HG02798 (cell line): ENCODE measurements at regions not wholly inside any gene's neighbourhood (a gene's known extent, or its start where the extent isn't known, plus 50 kb on each side); places are given as distances from the start of the nearest gene placed in this dataset.
"Not testable (repeated sequence)": the region's sequence is repeated elsewhere in the genome, so short reads cannot be mapped to it uniquely, and the experiment has no call there.

Experiments
- ATAC-seq: cut with Tn5 transposase; IDR thresholded peaks from one replicate; pipeline ENCODE4 v1.9.1; 2021; ENCODE audit warnings: mild to moderate bottlenecking; ENCODE audit not compliant: unreplicated experiment, poor library complexity

DNA sequence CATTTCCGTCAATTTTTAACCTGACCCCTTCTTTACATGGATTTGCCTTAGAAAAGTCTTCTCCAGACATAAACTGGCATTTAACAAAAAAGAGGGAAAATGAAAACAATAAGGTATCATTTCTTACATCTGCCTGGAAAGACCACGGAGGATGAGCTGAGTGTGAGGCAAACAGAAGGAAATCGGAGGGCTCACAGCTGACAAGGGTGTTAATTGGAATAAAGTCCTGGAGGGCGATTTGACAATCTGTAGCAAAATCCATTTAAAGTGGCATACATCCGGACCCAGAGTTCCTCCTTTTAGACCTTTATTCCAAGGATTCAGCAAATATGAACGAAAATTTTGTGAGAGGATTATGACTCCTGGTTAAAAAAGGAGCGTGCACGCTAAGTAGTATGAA is 179.7 kb upstream of the COPS8 start:
- no peak for ATAC-seq

DNA sequence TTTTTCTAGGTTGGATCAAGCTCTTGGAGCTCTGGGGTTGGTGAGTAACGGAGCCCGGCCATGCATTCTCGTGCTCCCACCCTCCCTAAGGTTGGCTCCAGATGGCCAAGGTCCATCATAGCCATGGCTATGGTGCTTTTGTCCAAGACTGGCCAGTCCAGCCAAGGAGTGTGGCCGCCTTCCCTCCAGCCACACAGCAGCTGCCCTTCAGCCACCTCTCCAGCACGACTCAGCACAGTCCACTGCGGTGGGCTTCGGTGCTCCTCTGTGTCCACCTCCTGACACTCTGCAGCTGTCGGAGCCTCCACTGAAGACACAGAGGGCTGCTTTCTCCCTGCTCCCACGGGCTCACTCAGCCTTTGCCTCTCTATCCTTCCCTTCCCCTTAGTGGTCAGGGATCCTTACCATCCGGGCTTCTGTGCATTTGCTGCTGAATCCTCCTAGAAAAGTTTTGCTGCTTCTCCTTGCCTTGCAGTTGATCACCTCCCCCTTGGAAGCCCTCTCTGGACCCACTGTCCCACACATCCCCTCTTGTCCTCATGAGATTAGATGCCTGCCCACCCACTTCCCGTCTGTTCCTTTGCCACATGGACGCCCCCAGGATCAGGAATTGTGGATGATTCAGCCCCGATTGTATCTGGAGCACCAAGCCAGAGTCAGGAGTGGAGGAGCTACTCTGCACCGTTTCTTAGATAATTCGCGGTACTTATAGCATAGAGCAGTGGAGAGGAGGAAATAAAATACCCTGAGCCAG is 177.1 kb upstream of the COPS8 start:
- no peak for ATAC-seq

DNA sequence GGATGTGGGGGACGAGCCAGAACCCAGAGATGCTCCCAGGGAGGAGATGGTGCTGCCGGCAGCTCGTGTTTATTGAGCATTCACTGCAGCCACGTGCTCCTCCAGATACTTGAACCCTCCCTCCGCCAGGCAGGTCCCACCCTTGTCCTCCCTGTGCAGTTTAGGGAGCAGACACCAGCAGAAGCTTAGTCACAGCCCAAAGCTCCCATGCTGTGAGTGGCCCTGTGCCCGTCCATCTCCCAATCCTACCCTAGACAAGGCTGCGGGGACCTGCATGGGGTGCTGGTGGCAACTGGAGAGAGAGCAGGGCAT is 176.5 kb upstream of the COPS8 start:
- ATAC-seq: no peak

DNA sequence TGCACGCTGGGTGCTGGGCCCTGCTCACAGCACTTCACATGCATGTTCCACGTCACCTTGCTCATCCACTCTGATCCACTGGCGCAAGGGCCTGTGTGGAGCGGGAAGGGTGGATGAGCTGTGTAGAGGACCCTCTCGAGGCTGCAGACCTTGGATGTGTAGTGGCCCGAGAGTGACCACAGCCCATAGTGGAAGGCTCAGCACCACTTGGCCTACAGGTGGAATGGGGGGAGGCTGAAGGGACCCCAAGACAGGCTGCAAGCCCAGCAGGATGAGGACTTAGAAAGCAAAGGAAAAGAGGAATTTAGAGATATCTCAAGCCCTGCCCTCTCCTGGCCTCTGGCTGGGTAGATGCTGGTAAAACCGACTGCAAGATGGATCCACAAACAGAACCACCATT is 175.9 kb upstream of the COPS8 start:
- no peak for ATAC-seq

DNA sequence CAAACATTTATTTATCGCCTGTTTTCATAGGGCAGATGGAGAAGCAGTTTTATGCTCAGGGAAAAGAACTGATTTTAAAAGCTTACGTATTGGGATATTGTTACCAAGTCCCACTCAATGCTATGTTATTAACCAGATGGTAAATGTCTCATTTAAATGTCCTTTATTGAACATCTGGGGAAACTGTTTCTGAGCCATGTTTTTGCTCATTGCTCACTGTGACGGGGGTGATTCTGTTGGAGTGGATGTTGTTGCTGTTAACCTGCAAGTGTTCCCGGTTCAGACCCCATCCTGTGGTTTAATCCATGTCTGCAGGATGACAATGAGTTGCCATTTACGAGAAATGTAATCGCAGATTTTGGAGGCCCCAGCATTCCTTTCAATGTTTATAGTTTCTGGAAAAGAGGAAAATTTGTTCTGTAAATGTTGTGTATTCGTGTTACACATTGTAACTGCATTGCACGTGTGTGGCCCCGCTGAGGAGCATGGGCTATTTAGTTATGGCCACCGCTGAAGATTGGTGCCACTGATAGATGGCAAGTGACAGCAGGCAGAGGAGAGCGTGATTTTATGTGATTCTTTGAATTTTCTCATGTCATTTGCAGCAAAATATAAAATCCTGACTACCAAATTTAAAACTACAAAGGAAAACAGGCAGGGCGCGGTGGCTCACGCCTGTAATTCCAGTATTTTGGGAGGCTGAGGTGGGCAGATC is 174.8 kb upstream of the COPS8 start:
- no peak for ATAC-seq

DNA sequence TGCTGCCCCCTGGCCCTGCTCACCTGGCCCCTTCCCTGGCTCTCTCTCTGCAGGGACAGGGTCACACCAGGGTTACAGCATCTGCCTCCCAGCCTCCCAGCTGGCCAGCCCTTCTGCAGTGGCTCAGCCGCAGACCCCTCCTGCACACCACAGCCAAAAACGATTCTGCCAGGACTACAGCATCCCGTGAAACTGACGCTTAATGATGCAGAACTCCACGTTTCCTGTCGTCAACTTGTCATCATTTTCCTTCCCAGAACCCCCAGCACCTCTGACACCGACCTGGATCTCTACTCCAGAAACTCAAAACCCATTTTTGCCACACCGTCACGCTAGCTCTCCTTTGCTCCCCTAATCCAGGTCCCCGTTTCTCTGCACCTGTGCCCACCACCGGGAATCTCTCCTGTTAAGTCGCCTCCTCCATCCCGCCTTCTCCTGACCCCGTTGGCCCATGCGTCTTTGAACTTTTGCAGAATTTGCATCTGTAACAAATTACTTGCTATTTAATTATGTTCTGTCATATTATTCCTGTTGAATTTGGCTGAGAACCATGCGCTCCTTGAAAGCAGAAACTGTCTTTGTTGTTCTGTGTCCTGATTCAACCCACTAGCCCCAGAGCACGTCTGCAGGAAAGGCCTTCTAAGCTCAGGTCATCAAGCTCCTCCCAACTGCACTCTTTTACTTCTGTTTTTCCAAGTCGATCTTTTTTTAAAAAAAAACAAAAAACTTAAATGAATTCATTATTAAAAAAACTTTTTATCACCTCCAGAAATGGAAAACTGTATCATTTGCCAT is 173.2 kb upstream of the COPS8 start:
- ATAC-seq: no peak

DNA sequence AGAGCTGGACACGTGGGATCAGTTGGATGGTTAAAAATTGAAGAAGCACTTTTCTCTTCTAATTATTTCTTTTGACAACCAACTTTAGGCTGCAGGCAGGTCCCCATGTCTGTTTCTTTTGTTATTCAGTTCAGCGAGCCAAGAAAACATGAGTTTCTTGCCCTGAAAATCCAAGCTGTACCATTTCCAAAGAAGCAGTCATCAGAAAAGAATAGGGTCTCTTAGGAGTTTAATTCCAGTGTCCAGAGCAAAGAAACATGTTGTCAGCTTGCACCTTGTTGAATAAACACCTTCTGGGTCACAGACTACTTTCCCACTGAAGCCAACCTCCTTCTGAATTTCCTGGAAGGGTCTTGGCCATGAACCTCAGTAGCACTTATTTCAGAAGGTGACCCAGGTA is 170.5 kb upstream of the COPS8 start:
- ATAC-seq: no peak

DNA sequence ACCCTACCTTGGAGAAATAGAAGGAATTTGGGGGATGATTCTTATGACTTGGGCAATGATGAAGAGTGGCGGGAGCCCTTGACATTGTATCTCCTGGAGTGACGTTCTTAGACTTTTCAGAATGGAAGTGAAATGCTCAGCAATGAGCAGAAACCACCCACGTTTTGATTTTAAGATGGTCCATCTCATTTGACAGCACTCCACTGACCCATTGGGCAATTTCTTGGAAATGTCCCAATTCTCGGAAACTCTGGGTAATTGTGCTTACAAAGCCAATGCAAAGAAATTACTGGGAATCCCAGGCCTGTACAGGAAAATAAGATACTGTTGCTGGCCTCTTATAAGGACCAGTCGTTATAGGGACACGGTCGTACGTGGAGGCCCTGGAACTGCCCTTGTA is 170.0 kb upstream of the COPS8 start:
- no peak for ATAC-seq

DNA sequence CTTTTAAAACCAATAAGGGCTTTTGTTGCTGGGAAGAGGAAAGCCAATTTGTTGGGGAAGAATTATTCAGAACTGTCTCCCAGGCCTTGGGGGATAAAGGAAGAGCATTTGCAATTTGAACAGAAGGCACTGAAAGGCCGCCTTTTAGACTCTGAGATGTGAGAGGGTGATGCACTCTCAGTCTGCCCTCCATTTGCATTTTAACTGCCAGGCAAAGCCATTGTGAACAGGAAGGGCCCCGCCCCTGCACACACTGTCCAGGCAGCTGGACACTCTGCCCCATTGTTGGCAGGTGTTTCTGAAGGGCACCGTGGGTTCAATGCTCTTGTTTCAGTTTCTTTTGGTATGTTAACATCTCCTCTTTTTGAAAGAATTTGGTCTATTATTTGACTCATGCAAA is 169.5 kb upstream of the COPS8 start:
- ATAC-seq: no peak

DNA sequence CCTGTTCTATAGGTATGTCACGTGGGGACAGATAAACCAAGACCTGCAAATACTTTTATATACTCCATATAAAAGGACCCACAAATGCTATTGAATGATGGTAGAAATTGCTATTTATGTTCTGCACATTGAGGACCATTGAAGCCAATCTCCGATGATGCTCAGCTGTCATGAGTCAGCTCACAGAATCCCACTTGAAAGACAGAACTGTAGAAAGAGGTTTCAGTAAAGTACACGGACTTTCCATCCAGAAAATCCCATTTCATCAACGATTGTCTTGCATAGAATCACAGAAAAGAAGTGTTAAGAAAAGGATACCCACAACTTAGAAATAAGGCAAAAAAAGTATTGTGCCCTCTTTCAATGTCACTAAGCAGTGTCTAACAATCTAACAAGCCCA is 169.0 kb upstream of the COPS8 start:
- ATAC-seq: no peak

DNA sequence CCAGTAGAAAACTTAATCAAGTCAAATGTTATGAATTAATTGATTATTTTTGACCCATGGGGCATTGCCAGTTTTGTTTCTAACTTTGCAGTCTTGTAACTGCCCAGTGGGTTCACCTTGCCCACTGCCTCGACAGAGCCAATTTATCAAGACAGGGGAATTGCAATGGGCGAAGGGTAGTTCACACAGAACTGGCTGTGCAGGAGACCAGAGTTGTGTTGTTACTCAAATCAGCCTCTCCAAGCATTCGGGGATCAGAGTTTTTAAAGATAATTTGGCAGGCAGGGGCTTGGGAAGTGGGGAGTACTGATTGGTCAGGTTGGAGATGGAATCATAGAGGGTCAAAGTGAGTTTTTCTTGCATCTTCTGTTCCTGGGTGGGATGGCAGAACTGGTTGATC is 168.5 kb upstream of the COPS8 start:
- ATAC-seq: no peak

DNA sequence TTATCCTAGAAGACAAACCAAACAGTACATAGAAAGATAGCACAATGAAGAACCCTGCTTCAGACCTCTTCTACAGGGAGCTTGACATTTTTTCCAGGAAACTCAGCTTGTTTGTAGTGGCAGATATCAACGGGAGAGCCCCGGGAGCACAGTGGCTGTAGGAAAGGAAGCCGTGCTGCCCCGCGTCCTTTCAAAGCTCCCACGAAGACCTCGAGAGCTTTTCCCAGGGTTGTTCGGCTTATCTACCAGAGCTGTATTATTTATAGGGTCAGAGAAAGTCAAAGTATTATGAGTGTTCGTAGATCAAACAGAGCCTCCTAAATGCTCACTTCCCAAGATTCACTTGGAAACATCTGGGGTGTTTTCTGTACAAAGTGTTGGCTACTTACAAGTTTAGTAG is 167.1 kb upstream of the COPS8 start:
- ATAC-seq: no peak

DNA sequence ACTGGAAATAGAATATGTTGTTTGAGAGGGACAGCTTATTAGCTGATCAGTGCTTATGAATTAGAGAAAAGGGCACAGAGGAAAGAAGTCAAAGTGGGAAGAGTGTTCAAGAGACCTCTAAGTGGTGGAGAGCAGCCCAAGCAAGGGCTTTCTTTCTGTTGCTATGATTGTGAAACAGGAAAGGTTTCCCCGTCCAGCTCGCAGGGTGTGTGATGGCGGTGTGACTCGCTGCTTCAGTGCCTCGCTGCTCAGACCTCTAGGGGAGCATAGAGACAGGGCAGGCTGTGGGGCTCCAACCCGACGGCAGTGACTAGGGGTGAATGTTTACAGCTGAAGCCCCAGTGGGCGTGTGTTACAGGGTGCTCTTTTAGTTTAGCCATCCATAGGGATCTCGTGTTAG is 166.5 kb upstream of the COPS8 start:
- no peak for ATAC-seq

DNA sequence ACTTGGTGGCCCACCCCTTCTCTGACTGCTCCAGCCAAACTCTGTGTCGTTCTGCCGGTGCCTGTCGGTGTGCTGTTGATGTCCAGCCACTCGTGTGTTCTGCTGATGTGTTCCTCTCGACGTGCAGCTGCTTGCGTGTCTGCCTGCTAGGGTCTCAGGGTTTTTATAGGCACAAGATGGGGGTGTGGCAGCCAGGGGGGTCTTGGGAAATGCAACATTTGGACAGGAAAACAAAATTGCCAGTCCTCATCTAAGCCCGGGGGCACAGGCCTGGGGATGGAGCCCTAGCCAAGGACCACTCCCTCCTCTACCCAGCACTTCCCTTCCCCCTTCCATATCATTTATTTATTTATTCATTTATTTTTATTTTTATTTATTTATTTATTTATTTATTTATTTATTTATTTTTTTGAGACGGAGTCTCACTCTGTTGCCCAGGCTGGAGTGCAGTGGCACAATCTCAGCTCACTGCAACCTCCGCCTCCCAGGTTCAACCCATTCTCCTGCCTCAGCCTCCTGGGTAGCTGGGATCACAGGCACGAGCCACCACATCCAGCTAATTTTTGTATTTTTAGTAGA is 165.8 kb upstream of the COPS8 start:
- ATAC-seq: not testable (repeated sequence)

DNA sequence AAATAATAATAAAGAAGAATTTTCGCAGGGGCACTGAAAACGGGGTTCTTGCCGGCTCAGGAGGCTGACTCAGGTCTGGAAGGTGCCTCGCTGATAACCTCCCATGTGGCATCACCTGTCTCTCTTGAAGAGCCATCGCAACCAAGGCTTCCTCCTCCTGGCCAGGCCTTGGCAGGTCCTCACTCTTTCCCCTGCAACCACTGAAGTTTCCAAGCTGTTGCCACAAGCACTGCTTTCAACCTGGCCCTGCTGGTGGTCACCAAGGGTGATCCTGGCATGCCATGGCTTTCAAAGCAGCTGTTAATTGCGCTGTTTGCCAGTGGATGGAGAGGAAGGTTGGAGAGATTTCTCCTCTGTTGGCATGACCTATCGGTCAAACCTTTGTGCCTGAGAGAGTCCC is 163.6 kb upstream of the COPS8 start:
- no peak for ATAC-seq

DNA sequence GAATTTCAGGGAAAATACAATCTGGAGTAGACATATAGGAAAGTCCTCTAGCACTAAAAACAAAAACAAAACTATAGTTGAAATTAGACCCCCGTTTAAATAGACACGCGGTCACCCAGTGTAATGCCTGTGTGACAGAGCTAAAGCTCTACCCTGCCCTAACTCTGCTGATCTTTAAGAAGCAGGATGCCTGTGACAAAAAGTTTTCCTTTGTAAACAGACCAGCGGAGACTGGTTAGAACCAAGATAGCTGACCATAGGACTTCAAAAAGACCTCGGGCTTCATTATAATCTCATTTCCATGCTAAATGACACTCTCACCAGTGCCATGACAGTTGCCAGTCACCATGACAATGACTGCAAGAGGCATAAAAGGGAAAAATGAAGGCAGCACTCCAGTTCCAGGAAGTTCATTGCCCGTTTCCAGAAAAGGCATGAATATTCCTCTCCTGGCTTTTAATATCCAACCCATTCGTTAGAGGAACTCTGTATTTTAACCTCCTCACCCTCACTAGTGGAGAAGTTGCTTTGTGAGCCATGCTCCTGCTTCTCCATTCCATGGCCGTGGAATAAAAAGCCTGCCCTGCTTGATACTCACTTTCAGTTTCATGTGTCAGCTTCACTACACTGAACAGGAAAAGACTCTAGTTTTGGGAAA is 157.2 kb upstream of the COPS8 start:
- no peak for ATAC-seq

DNA sequence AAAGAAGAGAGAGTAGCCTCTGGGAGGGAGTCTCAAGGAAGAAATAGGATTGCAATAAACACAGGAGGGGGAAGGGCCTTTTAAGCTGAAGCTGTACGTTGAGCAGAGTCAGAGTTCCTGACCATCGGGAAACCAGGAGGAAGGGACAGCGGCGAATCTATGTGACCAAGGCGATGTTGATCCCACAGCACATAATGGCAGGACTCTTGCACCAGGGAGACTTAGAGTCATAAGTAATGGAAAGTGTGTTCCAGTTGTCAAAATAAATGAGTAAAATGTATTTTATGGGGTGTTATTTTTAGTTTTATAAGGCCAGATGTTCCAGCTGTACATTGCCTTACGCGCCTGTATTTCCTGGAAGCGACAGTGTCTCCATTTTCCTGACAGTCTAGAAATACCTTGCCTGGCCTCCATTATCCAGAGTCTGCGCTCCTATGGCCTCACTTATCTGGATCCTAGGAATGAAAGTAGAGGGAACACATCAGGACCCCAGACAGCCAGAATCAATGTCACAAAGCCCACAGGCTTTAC is 152.8 kb upstream of the COPS8 start:
- no peak for ATAC-seq

DNA sequence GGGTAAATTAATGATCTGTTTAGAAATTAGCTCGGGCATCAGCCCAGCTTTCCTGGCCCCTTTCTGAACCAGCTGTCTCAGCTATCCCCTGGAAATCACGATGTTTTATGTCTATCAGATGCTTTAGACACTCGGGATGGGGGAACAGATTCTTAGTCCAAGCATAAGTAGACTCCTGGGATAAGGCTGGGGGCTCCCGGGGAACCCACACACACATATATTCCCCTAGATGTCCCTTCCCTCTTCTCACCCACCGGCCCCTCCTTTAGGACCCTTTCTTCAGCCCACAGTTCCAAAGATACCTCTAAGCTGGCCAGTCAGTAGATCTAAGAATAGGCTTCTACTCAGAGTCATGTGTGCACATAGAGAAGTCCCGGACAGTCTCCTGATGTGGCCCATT is 151.5 kb upstream of the COPS8 start:
- no peak for ATAC-seq

DNA sequence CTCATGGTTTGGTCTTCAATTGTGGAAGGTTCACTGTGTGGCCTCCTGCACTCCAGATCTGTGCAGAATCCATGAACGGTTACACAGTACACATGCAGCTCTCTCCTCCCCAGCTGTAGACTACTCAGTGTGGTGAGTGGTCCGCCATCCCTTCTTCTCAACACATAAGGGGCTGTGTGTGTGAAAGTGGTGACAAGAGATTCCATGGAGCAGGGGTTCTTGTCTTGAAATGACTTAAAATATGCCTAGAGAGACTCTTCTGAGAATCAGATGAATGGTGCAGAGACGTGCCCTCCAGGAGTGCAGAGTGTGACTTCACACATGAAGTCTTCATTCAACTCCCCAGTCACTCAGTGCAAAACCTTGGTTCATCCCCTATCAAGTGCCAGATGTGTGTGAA is 151.0 kb upstream of the COPS8 start:
- no peak for ATAC-seq

DNA sequence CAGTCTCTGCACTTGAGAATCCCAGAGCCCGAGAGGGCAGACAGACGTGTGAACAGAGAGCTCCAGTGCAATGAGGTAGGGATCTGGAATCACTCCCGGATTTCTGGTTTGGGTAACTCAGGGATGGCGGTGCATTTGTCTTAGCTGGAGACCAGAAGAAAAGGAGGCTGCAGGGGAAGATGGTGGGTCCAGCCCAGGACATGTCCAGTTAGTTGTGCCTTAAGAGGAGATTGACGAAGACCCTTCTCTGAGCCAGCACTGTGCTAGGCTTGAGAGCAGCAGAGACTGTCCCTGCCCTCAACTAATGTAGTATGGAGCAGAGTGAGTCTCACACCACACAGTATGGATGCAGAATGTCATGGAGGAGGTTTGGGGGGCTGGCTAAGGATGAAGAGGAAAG is 150.6 kb upstream of the COPS8 start:
- no peak for ATAC-seq
